ENCODE measurements at regions not wholly inside any gene's neighbourhood (a gene's known extent, or its start where the extent isn't known, plus 50 kb on each side); places are given as distances from the start of the nearest gene placed in this dataset.
"Not testable (repeated sequence)": the region's sequence is repeated elsewhere in the genome, so short reads cannot be mapped to it uniquely, and the experiment has no call there.

GRCh38 chr18:15003636-15004269, 255.8 kb downstream of the ANKRD30B start:
- H4K20me1 ChIP-seq (ENCODE audit: insufficient read depth, low read length, poor library complexity, severe bottlenecking); H3K27me3 ChIP-seq (ENCODE audit: insufficient read depth, low read length, poor library complexity, severe bottlenecking); H3K9me2 ChIP-seq (replicated peaks; ENCODE audit: low read depth, low read length); H3K9me3 ChIP-seq (ENCODE audit: insufficient read depth, low read depth, low read length); H3K36me3 ChIP-seq (ENCODE audit: insufficient read depth, low read length); H3K79me2 ChIP-seq (ENCODE audit: insufficient read depth, low read length); H3F3A ChIP-seq (ENCODE audit: low read depth); H2AFZ ChIP-seq (ENCODE audit: low read length); H3K4me2 ChIP-seq (ENCODE audit: low read depth, low read length, poor library complexity, severe bottlenecking); H3K4me1 ChIP-seq (ENCODE audit: insufficient read depth, low read length, poor library complexity, severe bottlenecking); H3K4me3 ChIP-seq (ENCODE audit: low read length, poor library complexity, severe bottlenecking); H3K9ac ChIP-seq (ENCODE audit: low read depth, low read length, poor library complexity, severe bottlenecking): not testable (repeated sequence)

GRCh38 chr18:15004270-15004973, 256.4 kb downstream of the ANKRD30B start:
- H3K9me3 ChIP-seq (ENCODE audit: insufficient read depth, low read depth, low read length); H3K79me2 ChIP-seq (ENCODE audit: insufficient read depth, low read length); H3K36me3 ChIP-seq (ENCODE audit: insufficient read depth, low read length); H2AFZ ChIP-seq (ENCODE audit: low read length); H3F3A ChIP-seq (ENCODE audit: low read depth); H3K27me3 ChIP-seq (ENCODE audit: insufficient read depth, low read length, poor library complexity, severe bottlenecking); H4K20me1 ChIP-seq (ENCODE audit: insufficient read depth, low read length, poor library complexity, severe bottlenecking); H3K9me2 ChIP-seq (replicated peaks; ENCODE audit: low read depth, low read length); H3K4me2 ChIP-seq (ENCODE audit: low read depth, low read length, poor library complexity, severe bottlenecking); H3K9ac ChIP-seq (ENCODE audit: low read depth, low read length, poor library complexity, severe bottlenecking); H3K4me1 ChIP-seq (ENCODE audit: insufficient read depth, low read length, poor library complexity, severe bottlenecking); H3K4me3 ChIP-seq (ENCODE audit: low read length, poor library complexity, severe bottlenecking): not testable (repeated sequence)

- H3K4me1 ChIP-seq (ENCODE audit: insufficient read depth, low read length, poor library complexity, severe bottlenecking): no peaks in the 10 kb centered on the region
- no peaks in the 10 kb centered on the region for H3K36me3 ChIP-seq (ENCODE audit: insufficient read depth, low read length)
- no peak overlapping the region for H3K9ac ChIP-seq (ENCODE audit: low read depth, low read length, poor library complexity, severe bottlenecking)
- no peak overlapping the region for H3K4me3 ChIP-seq (ENCODE audit: low read length, poor library complexity, severe bottlenecking)
- no peaks in the 10 kb centered on the region for H3F3A ChIP-seq (ENCODE audit: low read depth)
- no peak overlapping the region for H3K4me2 ChIP-seq (ENCODE audit: low read depth, low read length, poor library complexity, severe bottlenecking)
- TF ChIP-seq EZH2phosphoT487 (IDR thresholded peaks at IDR 0.05; ENCODE audit: borderline replicate concordance) (no peak), CTCF (conservative IDR thresholded peaks at IDR 0.05; ENCODE audit: low read length) (no peak)
- no peaks in the 10 kb centered on the region for H4K20me1 ChIP-seq (ENCODE audit: insufficient read depth, low read length, poor library complexity, severe bottlenecking)
- H3K9me3 ChIP-seq (ENCODE audit: insufficient read depth, low read depth, low read length): no peaks in the 10 kb centered on the region
- no peaks in the 10 kb centered on the region for H3K9me2 ChIP-seq (replicated peaks; ENCODE audit: low read depth, low read length)
- no peak overlapping the region for H2AFZ ChIP-seq (ENCODE audit: low read length)
- no peaks in the 10 kb centered on the region for H3K79me2 ChIP-seq (ENCODE audit: insufficient read depth, low read length)
- no peaks in the 10 kb centered on the region for H3K27me3 ChIP-seq (ENCODE audit: insufficient read depth, low read length, poor library complexity, severe bottlenecking)
These were observed 257.6 kb downstream of the ANKRD30B start for GRCh38 chr18:15005313-15006130.

- not testable (repeated sequence) for H3K4me2 ChIP-seq (ENCODE audit: low read depth, low read length, poor library complexity, severe bottlenecking); H3K9me2 ChIP-seq (replicated peaks; ENCODE audit: low read depth, low read length); H3K4me3 ChIP-seq (ENCODE audit: low read length, poor library complexity, severe bottlenecking); H3K36me3 ChIP-seq (ENCODE audit: insufficient read depth, low read length); H3K4me1 ChIP-seq (ENCODE audit: insufficient read depth, low read length, poor library complexity, severe bottlenecking); H3F3A ChIP-seq (ENCODE audit: low read depth); H3K9ac ChIP-seq (ENCODE audit: low read depth, low read length, poor library complexity, severe bottlenecking); H2AFZ ChIP-seq (ENCODE audit: low read length); H3K9me3 ChIP-seq (ENCODE audit: insufficient read depth, low read depth, low read length); H3K27me3 ChIP-seq (ENCODE audit: insufficient read depth, low read length, poor library complexity, severe bottlenecking); H4K20me1 ChIP-seq (ENCODE audit: insufficient read depth, low read length, poor library complexity, severe bottlenecking); H3K79me2 ChIP-seq (ENCODE audit: insufficient read depth, low read length)
These were observed 258.6 kb downstream of the ANKRD30B start for GRCh38 chr18:15006616-15007015.

- H3K9ac ChIP-seq (ENCODE audit: low read depth, low read length, poor library complexity, severe bottlenecking); H3K4me3 ChIP-seq (ENCODE audit: low read length, poor library complexity, severe bottlenecking); H3K4me1 ChIP-seq (ENCODE audit: insufficient read depth, low read length, poor library complexity, severe bottlenecking); H3K4me2 ChIP-seq (ENCODE audit: low read depth, low read length, poor library complexity, severe bottlenecking); H3K36me3 ChIP-seq (ENCODE audit: insufficient read depth, low read length); H3F3A ChIP-seq (ENCODE audit: low read depth); H3K27me3 ChIP-seq (ENCODE audit: insufficient read depth, low read length, poor library complexity, severe bottlenecking); H3K9me2 ChIP-seq (replicated peaks; ENCODE audit: low read depth, low read length); H3K9me3 ChIP-seq (ENCODE audit: insufficient read depth, low read depth, low read length); H3K79me2 ChIP-seq (ENCODE audit: insufficient read depth, low read length); H4K20me1 ChIP-seq (ENCODE audit: insufficient read depth, low read length, poor library complexity, severe bottlenecking); H2AFZ ChIP-seq (ENCODE audit: low read length): not testable (repeated sequence)
These were observed 278.1 kb downstream of the ANKRD30B start for GRCh38 chr18:15026041-15026440.

Data from Loucy (cell line).